Activated B cell treated with CpG ODN at 0.5 μM for 24 hours (primary cell): ENCODE measurements at regions not wholly inside any gene's neighbourhood (a gene's known extent, or its start where the extent isn't known, plus 50 kb on each side); places are given as distances from the start of the nearest gene placed in this dataset.

ENCODE experiments used
- ATAC-seq: fragments of 200-7000 bp; cut with Tn5 transposase; one replicate; pipeline ENCODE4 v1.10.0; 2021; ENCODE audit warnings: low read depth, mild to moderate bottlenecking, moderate library complexity
- CTCF ChIA-PET: fragments of 350-600 bp; sonication (Branson Sonifier 250); formaldehyde crosslinking; loops from one replicate; lab custom pipeline; 2021; ENCODE audit warnings: antibody characterized with exemption; lab: Charles Lee
- POLR2A ChIA-PET: fragments of 350-600 bp; sonication (Branson Sonifier 250); formaldehyde crosslinking; loops from one replicate; lab custom pipeline; 2021; ENCODE audit warnings: antibody characterized with exemption; lab: Charles Lee
- DNase-seq: peaks from one replicate; pipeline ENCODE4 v3.0.0; 2022
- H3K27ac Mint-ChIP-seq: one replicate; pipeline ENCODE4 v1.8.0; 2020; ENCODE audit warnings: mixed read lengths
- H3K27me3 Mint-ChIP-seq: one replicate; pipeline ENCODE4 v1.8.0; 2021; ENCODE audit warnings: mixed read lengths
- H3K36me3 Mint-ChIP-seq: one replicate; pipeline ENCODE4 v1.8.0; 2021; ENCODE audit warnings: low read depth, mixed read lengths
- H3K4me1 Mint-ChIP-seq: one replicate; pipeline ENCODE4 v1.8.0; 2021; ENCODE audit warnings: mixed read lengths
- H3K4me3 Mint-ChIP-seq: one replicate; pipeline ENCODE4 v1.8.0; 2020; ENCODE audit warnings: mild to moderate bottlenecking, mixed read lengths
- H3K9me3 Mint-ChIP-seq: one replicate; pipeline ENCODE4 v1.8.0; 2020; ENCODE audit warnings: mixed read lengths
- CTCF ChIP-seq: fragments of 200-600 bp; IDR thresholded peaks from one replicate; pipeline ENCODE4 v1.8.0; 2022; ENCODE audit warnings: antibody characterized with exemption, mild to moderate bottlenecking
- intact Hi-C: fragments of 100-400 bp; cut with micrococcal nuclease; formaldehyde crosslinking; loops from one replicate; pipeline ENCODE4 v1.15.1; 2024

DNA sequence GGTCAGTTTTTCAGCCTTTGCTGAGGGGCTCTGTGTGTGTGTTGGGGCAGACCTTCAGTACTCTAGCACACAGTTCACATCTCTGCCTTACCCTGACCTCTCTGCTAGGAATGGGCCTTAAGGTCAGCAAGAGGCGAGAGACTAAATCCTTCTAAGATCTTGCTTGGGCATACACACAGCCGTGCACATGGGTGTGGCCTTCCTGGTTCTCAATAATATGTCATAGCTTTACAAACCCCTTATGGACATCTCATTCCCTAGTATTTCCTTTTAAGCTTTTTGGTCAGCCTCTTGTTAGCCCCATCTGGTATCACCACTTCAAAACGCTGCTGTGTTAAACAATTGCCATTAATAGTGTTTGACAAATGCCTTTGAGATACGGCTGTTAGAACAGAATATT is 69.4 kb upstream of the SPATA13 start:
- ATAC-seq = no peak
- POLR2A ChIA-PET = no interaction called here

GRCh38 chr13:24092108-24092507 is 68.4 kb upstream of the SPATA13 start:
- no peaks in the 10 kb centered on the region for H3K36me3 Mint-ChIP-seq
- ATAC-seq (no peak), DNase-seq (no peak)
- intact Hi-C loops = no loop called here
- no peaks in the 10 kb centered on the region for H3K4me1 Mint-ChIP-seq
- no peak overlapping the region for H3K27ac Mint-ChIP-seq
- CTCF ChIA-PET = no interaction called here
- no peak overlapping the region for H3K4me3 Mint-ChIP-seq
- no peaks in the 10 kb centered on the region for H3K27me3 Mint-ChIP-seq
- no peaks in the 10 kb centered on the region for H3K9me3 Mint-ChIP-seq
- TF ChIP-seq CTCF = no peak
- POLR2A ChIA-PET = no interaction called here

More for the DNA sequence above, 69.4 kb upstream of the SPATA13 start:
- Mint-ChIP-seq H3K27ac (no peak overlapping the region), H3K27me3 (peaks cover 6% of the 10 kb centered on the region), H3K36me3 (no peaks in the 10 kb centered on the region), H3K4me3 (no peak overlapping the region), H3K9me3 (no peaks in the 10 kb centered on the region), H3K4me1 (no peaks in the 10 kb centered on the region)
- TF ChIP-seq CTCF = no peak
- no peak for DNase-seq
- intact Hi-C loops = no loop called here
- CTCF ChIA-PET = no interaction called here

DNA sequence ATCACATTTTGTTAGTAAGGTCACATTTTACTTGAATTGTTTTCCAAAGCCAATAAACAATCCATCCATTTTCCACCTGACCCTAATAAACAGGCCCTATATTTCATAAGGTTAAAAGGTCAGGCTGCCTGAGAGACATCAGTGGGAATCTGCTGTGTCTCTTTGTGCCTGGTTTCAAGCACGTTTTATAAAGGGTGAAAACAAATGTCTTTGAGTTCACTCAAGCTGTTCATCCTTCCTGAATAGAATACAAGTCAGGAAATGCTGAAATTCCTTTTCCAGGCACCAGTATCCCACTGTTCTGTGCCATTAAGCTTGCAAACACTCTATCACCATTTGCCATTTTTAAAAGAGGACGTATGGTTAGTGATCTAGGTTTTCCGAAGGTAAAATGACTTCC is 67.5 kb upstream of the SPATA13 start:
- H3K27ac Mint-ChIP-seq = no peak overlapping the region
- no peak for TF ChIP-seq CTCF
- intact Hi-C loops = no loop called here
- DNase-seq = no peak
- CTCF ChIA-PET = no interaction called here
- H3K27me3 Mint-ChIP-seq = no peaks in the 10 kb centered on the region
- H3K4me1 Mint-ChIP-seq = no peaks in the 10 kb centered on the region
- H3K9me3 Mint-ChIP-seq = no peaks in the 10 kb centered on the region
- no peaks in the 10 kb centered on the region for H3K36me3 Mint-ChIP-seq
- POLR2A ChIA-PET = no interaction called here
- H3K4me3 Mint-ChIP-seq = no peak overlapping the region
- ATAC-seq = no peak

DNA sequence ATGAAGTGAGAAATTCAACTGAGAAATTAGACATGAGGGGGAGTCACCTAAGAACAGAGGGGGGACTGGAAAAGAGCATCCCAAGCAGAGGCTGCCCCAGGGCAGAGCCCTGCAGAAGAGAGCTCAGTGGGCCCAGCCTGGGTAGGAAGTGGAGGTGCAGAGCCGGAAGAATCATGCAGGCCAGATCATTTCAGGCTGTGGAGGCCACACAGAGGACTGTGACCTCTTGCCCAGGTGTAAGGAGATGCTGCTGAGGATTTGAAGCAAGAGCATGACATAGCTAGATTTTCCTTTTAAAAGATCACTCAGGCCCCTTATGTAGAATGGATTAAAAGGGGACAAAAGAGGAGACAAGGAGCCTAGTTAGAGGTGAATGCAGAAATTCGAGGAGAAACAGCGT is 63.9 kb upstream of the SPATA13 start:
- no peak overlapping the region for H3K4me3 Mint-ChIP-seq
- H3K27ac Mint-ChIP-seq = no peak overlapping the region
- ChIA-PET POLR2A (no interaction called here), CTCF (no interaction called here)
- intact Hi-C loops = no loop called here
- H3K27me3 Mint-ChIP-seq = no peaks in the 10 kb centered on the region
- H3K9me3 Mint-ChIP-seq = no peaks in the 10 kb centered on the region
- TF ChIP-seq CTCF = no peak
- no peaks in the 10 kb centered on the region for H3K36me3 Mint-ChIP-seq
- DNase-seq (no peak), ATAC-seq (no peak)
- H3K4me1 Mint-ChIP-seq = no peaks in the 10 kb centered on the region

GRCh38 chr13:24097064-24097463 is 63.5 kb upstream of the SPATA13 start:
- H3K27ac Mint-ChIP-seq = no peak overlapping the region
- ATAC-seq = no peak

More at GRCh38 chr13:24097064-24097463, 63.5 kb upstream of the SPATA13 start:
- H3K4me1 Mint-ChIP-seq = no peaks in the 10 kb centered on the region
- H3K27me3 Mint-ChIP-seq = peaks cover under 1% of the 10 kb centered on the region
- CTCF ChIA-PET = no interaction called here
- no peak overlapping the region for H3K4me3 Mint-ChIP-seq
- H3K36me3 Mint-ChIP-seq = no peaks in the 10 kb centered on the region
- no peak for DNase-seq
- H3K9me3 Mint-ChIP-seq = no peaks in the 10 kb centered on the region
- intact Hi-C loops = no loop called here
- no peak for TF ChIP-seq CTCF
- POLR2A ChIA-PET = no interaction called here
